Stimulated activated CD4-positive, alpha-beta T cell treated with anti-CD3 and anti-CD28 coated beads, Interleukin-2, amount 100 ng/mL, for 48 hours (primary cell): ENCODE measurements at regions not wholly inside any gene's neighbourhood (a gene's known extent, or its start where the extent isn't known, plus 50 kb on each side); places are given as distances from the start of the nearest gene placed in this dataset.
"Not testable (repeated sequence)": the region's sequence is repeated elsewhere in the genome, so short reads cannot be mapped to it uniquely, and the experiment has no call there.

Experiments used
- DNase-seq, 2 donors: peaks; one replicate each; pipeline ENCODE4 v3.0.0-alpha.2; 2020

GRCh38 chr4:149870008-149870407, 54.4 kb upstream of the IQCM start:
- DNase-seq: no peak

- DNase-seq: no peak
Observed at GRCh38 chr4:149881744-149882143, 66.1 kb upstream of the IQCM start.

GRCh38 chr4:149882251-149882650, 66.6 kb upstream of the IQCM start:
- DNase-seq: no peak

GRCh38 chr4:149884046-149884445, 68.4 kb upstream of the IQCM start:
- DNase-seq: no peak

- no peak for DNase-seq
Observed at GRCh38 chr4:149884529-149885181, 69.0 kb upstream of the IQCM start.

GRCh38 chr4:149885896-149886295, 70.3 kb upstream of the IQCM start:
- no peak for DNase-seq

- DNase-seq: no peak
Observed at GRCh38 chr4:149886786-149887490, 71.3 kb upstream of the IQCM start.

GRCh38 chr4:149889991-149890390, 74.3 kb upstream of the IQCM start:
- no peak for DNase-seq

- DNase-seq: no peak
Observed at GRCh38 chr4:149890531-149890930, 74.9 kb upstream of the IQCM start.

- no peak for DNase-seq
Observed at GRCh38 chr4:149891426-149891825, 75.8 kb upstream of the IQCM start.

- no peak for DNase-seq
Observed at GRCh38 chr4:149896432-149896831, 80.8 kb upstream of the IQCM start.

GRCh38 chr4:149897783-149898182, 82.1 kb upstream of the IQCM start:
- no peak for DNase-seq

- DNase-seq: no peak
Observed at GRCh38 chr4:149901128-149901527, 85.5 kb upstream of the IQCM start.

- DNase-seq: no peak
Observed at GRCh38 chr4:149902242-149902641, 86.6 kb upstream of the IQCM start.

GRCh38 chr4:149910177-149910576, 94.5 kb upstream of the IQCM start:
- no peak for DNase-seq

- no peak for DNase-seq
Observed at GRCh38 chr4:149910604-149911350, 95.1 kb upstream of the IQCM start.

- DNase-seq: no peak
Observed at GRCh38 chr4:149911354-149911753, 95.7 kb upstream of the IQCM start.

GRCh38 chr4:149912000-149912399, 96.4 kb upstream of the IQCM start:
- DNase-seq: no peak

GRCh38 chr4:149914119-149915115, 98.8 kb upstream of the IQCM start:
- peak; percentile 13 to 36 for DNase-seq

- not testable (repeated sequence) for DNase-seq
Observed at GRCh38 chr4:149915735-149916134, 100.1 kb upstream of the IQCM start.

- no peak for DNase-seq
Observed at GRCh38 chr4:149923736-149924135, 108.1 kb upstream of the IQCM start.

- DNase-seq: no peak
Observed at GRCh38 chr4:149927514-149927913, 111.9 kb upstream of the IQCM start.

- DNase-seq: no peak
Observed at GRCh38 chr4:149928507-149928906, 112.9 kb upstream of the IQCM start.
